ENCODE measurements at regions not wholly inside any gene's neighbourhood (a gene's known extent, or its start where the extent isn't known, plus 50 kb on each side); places are given as distances from the start of the nearest gene placed in this dataset.
"Not testable (repeated sequence)": the region's sequence is repeated elsewhere in the genome, so short reads cannot be mapped to it uniquely, and the experiment has no call there.

DNA sequence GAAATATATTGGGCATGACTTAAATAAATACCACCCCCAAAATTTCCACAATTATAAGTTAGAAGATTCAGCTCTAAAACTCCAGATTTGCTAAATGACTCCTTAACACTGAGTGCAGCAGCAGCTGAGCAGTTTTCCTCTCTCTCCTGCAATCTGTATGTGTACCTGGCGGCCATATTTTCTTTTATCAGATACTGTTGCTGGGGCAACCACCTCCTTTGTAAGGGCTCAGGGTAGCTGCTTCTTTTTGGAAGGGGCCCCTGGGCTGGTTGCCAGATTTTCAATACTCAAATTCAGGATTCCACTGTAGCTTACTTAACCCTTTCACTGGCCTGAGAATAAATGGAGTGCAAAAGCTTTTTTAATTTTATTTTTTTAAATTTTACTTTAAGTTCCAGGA, 197.0 kb downstream of the TAF11L14 start:
- DNase-seq, result no peak

DNA sequence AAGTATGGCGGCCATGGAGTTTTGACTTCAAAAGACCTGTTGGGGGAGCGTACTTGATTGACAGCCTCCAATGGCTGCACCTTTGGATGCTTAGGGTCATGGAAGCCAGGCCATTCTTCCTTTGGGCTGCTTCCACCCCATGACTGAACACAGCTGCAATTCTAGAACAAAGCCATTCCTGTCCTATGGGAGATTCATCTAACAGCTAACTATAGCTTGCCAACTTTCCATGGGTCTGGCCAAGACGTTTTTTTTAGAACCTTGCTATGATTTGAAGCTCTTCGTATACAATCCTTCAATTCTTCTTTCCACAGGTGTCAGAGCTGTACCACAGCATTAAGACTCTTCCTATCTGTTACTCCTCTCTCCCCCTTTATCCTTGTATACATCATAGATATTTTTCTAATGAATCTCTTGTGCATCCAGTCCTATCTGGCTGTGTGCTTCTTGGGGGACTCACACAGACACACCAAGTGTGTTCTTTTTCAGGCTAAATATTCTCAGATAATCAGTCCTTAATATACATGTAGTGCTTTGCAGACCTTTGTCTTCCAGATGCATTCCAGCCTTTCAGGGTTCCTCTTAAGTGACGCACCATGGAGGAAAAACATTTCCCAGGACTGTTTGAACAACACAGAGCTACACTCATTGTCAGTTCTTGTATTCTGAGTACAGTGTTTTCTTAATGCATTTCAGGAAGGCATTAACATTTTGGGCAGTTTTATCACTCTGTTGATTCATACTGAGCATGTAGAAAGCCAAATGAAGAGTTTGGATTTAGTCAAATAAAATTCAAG, 198.9 kb downstream of the TAF11L14 start:
- DNase-seq, result no peak

DNA sequence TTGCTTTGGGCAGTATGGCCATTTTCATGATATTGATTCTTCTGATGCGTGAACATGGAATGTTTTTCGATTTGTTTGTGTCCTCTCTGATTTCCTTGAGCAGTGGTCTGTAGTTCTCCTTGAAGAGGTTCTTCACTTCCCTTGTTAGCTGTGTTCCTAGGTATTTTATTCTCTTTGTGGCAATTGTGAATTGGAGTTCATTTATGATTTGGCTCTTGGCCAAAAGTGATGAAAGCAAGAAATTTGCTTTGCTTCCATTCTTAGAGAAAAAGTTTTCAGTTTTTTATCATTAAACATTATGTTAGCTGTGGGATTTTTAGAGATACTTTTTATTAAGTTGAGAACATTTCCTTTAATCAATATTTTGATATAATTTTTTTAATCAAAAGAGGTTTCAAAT, 203.5 kb downstream of the TAF11L14 start:
- no peak for DNase-seq

DNA sequence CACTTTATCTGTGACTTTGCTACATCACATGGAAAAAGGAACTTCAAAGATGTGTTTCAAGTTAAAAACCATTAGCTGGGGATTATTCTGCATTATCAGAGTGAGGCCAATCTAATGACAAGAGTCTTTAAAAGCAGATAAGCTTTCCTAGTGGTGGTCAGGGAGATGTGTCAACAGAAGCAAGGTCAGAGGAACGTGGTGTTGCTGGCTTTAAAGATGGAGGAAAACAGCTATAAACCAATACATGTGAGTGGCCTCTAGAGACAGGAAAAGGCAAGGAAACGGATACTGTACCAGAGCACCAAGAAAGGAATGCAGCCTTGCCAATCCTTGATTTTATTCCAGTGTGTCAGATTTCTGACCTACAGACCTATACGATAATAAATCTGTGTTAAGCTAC, 204.2 kb downstream of the TAF11L14 start:
- no peak for DNase-seq

DNA sequence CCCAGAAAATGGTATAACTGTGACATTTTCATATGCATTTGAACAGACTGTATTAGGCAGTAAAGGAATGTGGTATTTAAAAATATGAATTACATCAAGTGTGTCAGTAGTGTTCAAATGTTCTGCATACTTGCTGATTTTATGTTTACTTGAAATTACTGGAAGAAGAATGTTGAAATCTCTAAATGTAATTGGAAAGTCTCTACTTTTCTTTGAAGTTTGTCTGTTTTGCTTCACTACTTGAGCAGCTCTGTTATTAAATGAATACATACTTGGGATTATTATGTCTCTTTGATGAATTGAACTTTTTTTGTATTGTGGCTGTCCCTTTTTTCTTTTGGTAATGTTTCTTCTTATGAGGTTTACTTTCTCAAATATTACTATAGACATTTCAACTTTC, 205.6 kb downstream of the TAF11L14 start:
- DNase-seq, result no peak

DNA sequence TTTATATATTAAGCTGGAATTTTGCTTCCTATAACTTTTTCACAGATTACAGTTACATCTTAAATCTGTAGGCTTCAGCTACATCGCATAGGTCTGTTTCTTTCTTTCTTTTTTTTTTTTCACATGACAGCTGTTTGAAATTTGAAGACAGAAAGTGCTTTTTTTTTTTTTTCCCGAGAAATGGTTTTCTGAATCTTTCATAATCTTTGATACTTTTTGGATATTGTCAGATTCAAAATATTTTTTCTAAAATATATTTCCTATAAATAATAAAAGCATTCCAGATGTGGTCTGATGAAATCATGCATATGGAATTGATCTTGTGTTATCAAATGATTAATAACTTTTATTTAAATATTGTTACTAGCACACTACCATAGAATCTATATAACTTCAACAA, 212.2 kb downstream of the TAF11L14 start:
- no peak for DNase-seq

DNA sequence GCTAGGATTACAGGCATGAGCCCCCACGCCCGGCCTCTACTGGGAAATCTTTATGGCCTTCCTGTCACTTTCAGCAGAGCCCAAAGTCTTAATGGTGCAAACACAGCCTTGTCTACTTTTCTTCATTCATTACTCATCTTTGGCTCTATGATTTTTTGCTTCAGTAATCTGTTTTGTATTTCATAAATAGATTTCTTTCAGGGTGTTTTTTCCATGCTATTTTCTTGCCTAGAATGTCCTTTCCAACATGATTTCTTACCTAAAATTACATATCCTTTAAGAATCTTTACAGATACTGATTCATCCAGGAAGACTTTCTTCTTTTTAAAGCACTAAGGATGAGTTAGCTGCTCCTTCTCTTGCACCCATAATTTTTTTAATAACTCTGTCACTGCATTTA, 213.0 kb downstream of the TAF11L14 start:
- no peak for DNase-seq

DNA sequence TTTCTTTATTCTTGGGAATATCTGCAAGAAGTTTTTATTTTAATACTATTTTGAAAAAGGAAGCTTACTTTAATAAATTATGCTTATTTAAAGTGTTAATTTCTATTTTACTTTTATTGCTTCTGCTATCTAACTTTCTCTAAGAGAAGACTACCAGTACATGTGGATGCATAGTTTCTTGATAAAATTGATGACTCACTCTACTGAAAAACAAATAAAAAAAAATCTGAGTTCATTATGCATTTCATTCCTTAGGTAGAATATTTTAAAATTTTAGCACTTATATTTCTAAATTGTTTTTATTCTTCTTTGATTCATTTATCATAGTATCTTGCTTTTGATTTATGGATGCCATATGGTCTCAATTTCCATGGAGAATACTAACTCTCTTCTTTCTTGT, 217.9 kb downstream of the TAF11L14 start:
- no peak for DNase-seq

DNA sequence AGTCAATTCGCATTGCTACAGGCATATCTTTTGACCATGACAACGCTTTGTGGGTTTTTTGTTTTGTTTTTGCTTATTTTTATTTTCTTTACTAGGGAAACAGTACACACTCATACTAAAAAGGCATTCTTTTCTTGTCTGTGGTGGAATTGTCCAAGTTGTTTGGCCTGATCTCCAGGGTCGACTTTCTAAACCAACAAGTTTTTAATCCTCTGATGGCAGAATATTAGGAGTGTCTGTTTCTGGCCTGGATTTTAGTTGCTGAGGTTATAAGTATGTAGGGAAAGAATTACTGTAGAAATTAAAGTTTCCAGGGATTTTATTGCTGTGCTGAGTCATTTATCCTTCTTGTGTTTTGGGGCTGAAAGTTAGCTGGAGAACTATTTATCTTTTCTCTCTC, 218.5 kb downstream of the TAF11L14 start:
- no peak for DNase-seq

DNA sequence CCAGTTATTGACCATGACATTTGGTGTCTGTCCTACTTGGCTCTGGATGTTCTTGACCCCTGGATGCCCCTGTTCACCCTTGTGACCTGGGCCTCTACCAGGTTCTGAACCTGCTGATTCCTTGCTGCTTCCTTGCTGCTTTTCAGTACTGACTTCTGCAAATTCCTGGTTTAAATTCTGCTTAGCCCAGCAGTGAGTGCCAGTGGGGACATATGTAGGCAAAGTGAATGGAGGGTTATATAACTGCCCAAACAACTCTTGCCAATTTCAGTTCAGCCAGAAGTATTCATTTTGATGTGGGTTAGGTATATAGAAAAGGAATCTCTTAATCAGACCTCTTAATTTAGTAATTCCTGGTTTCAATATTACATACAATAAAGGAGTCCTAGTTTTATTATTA, 220.6 kb downstream of the TAF11L14 start:
- DNase-seq, result no peak

DNA sequence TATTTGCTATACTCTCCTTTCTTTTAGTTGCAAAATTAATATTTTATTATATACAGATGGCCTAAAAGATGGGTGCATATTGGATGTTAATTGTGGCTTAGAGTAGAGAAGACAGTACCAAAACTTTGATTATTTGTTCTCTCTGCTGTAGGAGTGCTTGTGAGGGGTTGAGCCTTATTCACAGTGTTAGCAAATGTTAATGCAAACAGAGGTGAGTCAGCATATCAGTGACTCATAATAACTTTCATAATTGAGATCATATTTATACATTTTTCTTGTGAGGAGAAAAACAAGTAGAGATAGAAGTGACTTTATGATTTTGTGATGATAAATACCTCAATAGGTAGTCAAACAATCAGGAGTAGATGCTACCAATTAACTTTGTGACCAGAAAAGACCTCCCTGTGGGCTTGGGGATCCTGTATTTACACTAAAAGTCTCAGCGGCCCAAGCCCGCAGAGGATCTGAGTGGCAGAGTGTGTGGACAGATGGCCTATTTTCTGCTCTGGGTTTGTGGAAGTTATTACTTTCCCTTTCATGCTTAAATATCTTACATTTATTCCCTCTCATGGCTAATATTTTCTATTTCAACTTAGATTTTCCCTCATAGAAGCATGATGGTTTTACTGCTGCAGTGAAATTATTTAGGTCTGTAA, 226.5 kb downstream of the TAF11L14 start:
- no peak for DNase-seq

DNA sequence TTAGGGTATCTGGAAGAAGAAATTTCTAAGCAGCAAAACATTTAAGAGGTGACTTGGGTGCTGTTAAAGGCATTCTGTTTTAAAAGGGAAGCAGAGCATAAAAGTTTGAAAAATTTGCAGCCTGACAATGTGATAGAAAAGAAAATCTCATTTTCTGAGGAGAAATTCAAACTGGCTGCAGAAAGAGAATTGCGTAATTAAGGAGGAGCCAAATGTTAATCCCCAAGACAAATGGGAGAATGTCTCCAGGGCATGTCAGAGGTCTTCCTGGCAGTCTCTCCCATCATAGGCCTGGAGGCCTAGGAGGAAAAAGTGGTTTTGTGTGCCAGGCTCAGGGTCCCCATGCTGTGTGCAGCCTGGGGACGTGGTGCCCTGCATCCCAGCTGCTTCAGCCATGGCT, 230.6 kb downstream of the TAF11L14 start:
- DNase-seq, result not testable (repeated sequence)

DNA sequence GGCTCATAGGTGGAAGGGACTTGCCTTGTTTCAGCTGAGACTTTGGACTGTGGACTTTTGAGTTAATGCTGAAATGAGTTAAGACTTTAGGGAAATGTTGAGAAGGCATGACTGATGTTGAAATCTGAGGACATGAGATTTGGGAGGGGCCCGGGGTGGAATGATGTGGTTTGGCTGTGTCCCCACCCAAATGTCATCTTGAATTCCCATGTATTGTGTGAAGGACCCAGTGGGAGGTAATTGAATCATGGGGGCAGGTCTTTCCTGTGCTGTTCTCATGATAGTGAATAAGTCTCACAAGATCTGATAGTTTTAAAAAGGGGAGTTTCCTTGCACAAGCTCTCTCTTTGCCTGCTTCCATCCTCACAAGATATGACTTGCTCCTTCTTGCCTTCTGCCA, 231.7 kb downstream of the TAF11L14 start:
- not testable (repeated sequence) for DNase-seq

DNA sequence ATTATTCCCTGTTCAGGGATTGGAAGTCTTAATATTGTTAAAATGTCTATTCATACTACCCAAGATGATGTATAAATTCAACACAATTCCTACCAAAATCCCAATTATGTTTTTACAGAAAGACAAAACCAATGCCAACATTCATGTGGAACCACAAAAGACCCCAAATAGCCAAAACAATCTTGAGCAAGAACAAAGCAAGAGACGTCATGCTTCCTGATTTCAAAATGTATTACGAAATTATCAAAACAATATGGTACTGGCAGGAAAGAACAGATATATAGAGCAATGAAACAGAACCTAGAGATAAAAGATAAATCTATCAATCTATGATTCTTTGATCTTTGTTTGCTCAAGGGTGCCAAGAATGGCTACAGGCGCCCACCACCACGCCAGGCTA, 237.9 kb downstream of the TAF11L14 start:
- no peak for DNase-seq

DNA sequence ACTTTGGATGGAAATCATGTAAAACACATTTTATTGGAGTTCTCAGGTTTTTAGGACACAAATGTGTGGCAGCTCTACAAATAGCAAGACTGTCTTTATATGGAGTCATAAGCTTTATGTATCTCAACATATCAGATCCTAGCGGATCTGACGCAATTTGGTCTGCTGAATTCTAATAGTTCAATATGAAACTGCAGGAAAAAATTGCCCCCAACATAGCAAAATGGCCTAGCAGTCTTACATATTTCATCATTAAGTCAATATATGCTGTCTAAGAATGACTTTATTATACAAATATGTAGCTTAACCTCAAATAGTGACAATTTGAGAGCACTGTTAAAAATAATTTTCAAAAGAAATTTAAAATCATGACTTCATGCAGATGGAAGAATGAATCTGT, 244.3 kb downstream of the TAF11L14 start:
- no peak for DNase-seq

DNA sequence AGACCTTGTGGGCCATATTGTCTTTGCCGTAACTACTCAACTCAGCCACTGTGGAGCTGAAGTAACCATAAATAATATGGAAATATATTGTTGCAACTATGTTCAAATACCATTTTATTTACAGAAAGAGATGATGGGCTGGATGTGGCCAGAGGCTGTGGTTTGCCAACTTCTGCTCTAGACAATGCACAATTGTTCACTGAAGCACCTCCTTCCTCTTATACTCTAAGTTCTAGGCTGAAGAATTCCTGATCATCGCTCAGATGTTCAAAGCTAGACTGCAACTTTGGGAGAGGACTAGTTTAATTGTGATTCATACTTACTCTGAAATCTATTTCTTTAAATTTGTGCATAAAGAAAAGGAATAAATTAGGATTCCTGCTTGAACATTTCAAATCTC, 245.0 kb downstream of the TAF11L14 start:
- DNase-seq, result no peak

DNA sequence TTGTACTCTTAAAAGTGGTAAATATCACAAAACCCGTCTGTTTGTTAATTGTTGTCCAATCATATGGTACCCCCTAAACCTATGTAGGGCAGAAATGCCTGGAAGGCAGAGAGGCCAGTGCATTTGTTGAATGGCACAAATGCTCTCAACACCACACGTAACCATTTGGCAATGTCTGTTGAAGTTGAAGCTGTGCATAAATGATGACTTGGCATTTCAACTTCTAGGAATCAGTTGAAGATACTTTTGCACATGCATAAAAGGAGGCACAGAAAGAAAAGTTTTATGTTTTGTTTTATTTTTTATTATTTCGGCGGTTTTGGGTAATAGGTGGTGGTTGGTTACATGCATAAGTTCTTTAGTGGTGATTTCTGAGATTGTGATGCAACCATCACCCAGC, 246.6 kb downstream of the TAF11L14 start:
- DNase-seq, result no peak

DNA sequence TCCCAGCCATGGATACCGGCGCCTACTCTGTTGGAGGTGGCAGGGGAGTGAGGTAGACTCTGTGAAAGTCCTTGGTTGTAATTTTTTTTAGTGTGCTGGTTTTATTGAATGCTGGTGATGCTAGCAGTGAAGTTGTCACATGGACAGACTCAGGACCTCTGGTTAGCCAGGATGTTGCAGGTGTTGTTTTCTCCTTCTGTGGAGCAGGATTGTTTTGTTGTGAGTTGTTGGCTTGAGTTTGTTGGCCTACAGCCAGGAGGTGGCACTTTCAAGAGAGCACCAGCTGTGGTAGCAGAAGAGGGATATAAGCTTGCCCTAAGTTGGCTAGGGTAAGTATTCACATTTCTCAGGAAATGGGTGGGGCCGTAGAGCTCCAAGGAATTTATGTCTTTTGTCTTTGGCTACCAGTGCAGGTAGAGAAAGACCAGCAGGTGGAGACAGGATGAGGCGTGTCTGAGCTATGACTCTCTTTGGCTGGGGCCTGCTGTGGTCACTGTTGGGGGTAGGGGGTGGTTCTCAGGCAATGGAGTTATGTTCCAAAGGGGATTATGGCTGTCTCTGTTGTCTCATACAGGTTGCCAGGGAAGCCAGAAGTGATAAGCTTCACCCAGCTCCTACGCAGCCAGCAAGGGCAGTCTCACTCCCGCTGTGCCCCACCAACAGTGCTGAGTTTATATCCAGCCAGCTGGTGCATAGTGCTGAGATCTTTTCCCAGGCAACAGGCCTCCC, 248.7 kb downstream of the TAF11L14 start:
- no peak for DNase-seq

DNA sequence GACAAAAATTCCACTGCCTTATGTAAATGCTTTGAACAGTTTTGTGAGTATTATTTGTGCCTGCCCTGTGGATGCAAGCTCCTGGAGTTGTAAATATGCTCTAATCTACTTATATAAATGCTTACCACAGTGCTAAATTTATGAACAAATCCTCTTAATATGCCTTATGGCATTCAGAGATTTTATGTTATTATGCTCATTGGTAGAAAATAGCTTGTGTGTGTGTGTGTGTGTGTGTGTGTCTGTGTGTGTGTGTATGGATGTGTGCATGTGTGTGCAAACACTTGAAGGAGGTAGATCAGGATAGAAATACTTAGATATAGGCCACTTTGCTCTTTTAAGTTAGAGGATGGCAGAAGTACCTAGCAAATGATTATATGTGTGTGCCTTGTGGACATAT, 253.9 kb downstream of the TAF11L14 start:
- DNase-seq, result no peak

DNA sequence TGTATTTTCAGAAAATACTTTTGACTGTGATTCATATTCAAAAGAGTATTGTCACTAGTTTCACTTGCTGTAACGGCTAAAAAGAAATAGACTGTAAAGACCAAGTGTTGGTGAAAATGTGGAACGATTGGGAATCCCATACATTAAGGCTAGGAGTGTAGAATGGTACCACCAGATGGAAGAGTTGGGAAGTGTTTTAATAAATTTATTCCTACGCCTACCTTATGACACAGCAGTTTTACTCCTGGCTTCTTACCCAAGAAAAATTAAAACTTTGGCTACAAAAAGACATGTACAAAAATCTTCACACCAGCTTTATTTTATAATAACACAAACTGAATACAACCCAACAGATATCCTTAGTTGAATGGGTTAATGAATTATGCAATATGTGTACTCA, 256.2 kb downstream of the TAF11L14 start:
- no peak for DNase-seq

DNA sequence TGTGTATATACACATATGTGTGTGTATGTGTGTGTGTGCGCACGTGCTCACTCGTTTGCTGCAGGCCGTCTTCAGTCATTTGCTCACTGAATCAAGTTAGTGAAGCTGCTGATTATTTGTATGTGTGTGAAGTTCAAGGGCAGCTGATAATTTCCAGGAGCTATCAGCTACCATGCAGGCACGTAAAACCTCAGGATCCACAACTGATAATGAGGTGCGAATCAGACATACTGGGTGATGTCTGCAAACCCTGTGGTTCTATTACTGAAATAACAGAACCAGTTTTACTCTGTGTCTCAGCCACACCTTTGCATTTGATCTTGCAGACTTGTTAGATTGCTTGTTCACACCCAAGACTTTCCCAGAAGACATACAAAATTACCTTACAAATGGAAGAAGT, 257.6 kb downstream of the TAF11L14 start:
- no peak for DNase-seq

DNA sequence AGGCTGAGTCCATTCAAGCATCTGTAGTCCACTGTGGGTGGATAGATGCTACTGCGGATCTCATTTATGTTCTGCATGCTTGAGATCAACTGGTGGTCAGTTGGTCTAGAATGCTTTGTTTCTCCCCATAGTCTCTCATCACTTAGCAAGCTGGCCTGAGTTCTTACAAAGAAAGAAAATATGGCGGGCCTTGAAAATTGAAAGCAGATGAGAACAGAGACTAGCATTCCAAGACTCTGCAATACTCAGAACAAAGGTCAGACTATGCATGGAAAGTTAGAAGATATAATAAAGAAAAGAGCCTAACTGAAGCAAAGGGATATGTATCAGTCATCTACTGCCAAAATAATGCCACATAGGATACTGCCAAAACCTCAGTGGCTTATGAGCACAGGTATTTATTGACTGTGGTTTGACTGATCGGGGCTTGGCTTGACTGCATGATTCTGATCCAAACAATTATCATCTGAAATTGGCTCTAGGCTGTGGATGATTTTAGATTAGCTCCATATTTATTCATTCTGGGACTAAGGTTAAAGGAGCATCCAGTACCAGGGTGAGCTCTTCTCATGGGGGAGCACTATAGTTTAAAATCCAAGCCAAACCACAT, 258.9 kb downstream of the TAF11L14 start:
- no peak for DNase-seq

DNA sequence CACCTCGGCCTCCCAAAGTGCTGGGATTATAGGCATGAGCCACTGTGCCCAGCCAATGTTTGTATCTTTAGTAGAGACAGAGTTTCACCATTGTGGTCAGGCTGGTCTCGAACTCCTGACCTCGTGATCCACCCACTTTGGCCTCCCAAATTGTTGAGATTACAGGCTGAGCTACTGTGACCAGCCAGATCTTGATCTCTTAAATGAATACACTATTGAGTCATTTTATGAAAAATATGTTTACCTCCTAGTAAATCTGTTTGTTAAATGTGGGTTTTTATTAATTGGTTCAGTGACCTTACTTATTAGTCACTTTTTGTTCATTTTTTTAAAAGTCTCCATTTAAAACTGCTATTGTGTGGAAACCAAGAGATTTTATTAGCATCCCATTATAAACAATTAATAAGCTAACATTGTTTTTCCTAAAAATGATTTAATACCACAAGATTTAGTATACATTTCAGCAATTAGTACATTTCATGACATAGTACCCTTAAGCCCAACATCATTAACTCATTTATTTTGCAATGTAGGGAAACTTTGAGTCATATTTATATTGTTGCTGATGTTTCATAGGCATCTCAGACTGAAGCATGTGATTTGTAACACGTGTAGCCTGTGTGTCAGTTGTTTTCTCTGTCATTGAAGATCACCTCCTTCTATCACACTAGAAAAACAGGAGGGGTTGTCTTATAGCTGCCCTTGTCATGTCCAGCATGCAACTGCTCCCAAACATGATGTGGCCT, 261.2 kb downstream of the TAF11L14 start:
- DNase-seq, result no peak

All from NK-92 treated with Interleukin-12 subunit alpha and Interleukin-12 subunit beta, amount 100 ng/mL, for 24 hours (cell line).